ENCODE measurements at regions not wholly inside any gene's neighbourhood (a gene's known extent, or its start where the extent isn't known, plus 50 kb on each side); places are given as distances from the start of the nearest gene placed in this dataset.

DNA sequence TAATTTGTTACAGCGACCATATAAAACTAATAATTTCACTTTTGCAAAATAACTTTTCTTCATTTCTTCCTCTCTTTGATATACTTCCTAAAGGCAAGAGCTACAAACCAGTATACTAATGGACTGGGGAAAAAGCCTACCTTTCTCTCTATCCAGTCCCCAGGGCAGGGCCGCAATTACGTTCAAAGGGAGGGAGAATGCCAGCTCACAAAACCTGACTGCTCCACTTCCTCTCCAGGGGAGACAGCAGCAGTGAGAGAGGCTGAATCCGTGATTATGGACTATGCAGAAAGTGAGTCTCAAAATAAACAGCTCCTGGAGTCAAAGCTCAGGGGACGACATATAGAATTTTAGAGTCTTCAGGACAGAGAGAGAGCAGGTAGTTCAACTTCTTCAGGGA is 126.9 kb upstream of the HES1 start:
- H3K27ac ChIP-seq (ENCODE audit: low read length), result no peak overlapping the region
- no peaks in the 10 kb centered on the region for H3K36me3 ChIP-seq (ENCODE audit: control insufficient read depth, low read depth, low read length)
- no peak overlapping the region for H3K4me3 ChIP-seq (ENCODE audit: low read length)
- no peak overlapping the region for H3K9ac ChIP-seq (ENCODE audit: low read length)
- no peaks in the 10 kb centered on the region for H3K9me3 ChIP-seq (ENCODE audit: control insufficient read depth, low read depth, low read length)
- H3K4me1 ChIP-seq (ENCODE audit: control insufficient read depth, low read depth, low read length), result peaks cover 14% of the 10 kb centered on the region
- H3K27me3 ChIP-seq (ENCODE audit: control insufficient read depth, insufficient read depth, low read length), result peaks cover 28% of the 10 kb centered on the region

DNA sequence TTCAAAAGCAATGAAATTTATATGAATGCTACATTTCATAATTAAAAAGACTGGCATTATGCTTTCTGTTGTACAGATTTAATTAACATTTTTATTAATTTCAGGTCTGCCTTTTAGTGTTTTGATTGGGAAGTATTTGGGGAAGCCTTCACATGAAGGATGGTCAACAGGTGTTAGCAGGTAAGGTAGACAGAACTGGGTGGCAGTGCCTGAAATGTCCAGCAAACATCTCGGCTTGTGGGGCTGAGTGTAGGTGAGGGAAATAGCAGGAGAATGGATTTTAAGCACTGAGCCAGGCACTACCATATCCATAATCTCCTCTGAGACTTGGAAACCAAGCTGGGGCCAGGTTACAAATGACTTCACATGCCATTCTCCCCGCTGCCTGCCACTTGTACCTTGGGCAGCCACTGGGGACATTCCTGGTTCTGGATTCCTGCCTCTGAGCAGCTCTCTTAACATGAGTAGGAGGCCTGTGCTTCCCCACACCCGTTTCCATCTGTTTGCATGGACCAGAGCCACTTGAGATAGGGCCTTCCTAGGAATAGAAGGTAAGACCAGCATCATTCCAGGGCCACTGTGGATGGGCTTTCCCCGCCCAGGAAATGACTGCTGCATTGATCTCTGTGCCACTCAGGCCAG is 125.9 kb upstream of the HES1 start:
- Histone ChIP-seq H3K27ac (ENCODE audit: low read length) (no peak overlapping the region), H3K9me3 (ENCODE audit: control insufficient read depth, low read depth, low read length) (no peaks in the 10 kb centered on the region), H3K27me3 (ENCODE audit: control insufficient read depth, insufficient read depth, low read length) (peaks cover 21% of the 10 kb centered on the region), H3K9ac (ENCODE audit: low read length) (no peak overlapping the region), H3K36me3 (ENCODE audit: control insufficient read depth, low read depth, low read length) (no peaks in the 10 kb centered on the region), H3K4me3 (ENCODE audit: low read length) (no peak overlapping the region), H3K4me1 (ENCODE audit: control insufficient read depth, low read depth, low read length) (peaks cover 14% of the 10 kb centered on the region)

DNA sequence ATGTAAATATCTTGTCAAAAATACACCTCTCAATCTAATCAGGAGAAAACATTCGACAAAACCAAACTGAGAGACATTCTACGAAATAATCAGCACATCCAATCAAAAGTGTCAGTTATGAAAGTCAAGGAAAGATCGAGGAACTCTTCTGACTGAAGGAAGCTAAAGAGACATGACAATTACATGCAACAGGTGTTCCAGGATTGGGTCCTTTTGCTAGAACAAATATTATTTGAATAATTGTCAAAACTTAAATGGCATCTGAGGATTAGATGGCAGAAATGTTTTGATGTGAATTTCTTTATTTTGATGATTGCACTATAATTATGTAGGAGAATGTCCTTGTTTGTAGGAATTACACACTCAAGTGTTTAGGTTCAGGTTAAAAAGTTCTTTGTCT is 124.1 kb upstream of the HES1 start:
- Histone ChIP-seq H3K27ac (ENCODE audit: low read length) (no peak overlapping the region), H3K27me3 (ENCODE audit: control insufficient read depth, insufficient read depth, low read length) (peaks cover 11% of the 10 kb centered on the region), H3K36me3 (ENCODE audit: control insufficient read depth, low read depth, low read length) (no peaks in the 10 kb centered on the region), H3K9ac (ENCODE audit: low read length) (no peak overlapping the region), H3K4me1 (ENCODE audit: control insufficient read depth, low read depth, low read length) (peaks cover 7% of the 10 kb centered on the region), H3K4me3 (ENCODE audit: low read length) (no peak overlapping the region), H3K9me3 (ENCODE audit: control insufficient read depth, low read depth, low read length) (no peaks in the 10 kb centered on the region)

DNA sequence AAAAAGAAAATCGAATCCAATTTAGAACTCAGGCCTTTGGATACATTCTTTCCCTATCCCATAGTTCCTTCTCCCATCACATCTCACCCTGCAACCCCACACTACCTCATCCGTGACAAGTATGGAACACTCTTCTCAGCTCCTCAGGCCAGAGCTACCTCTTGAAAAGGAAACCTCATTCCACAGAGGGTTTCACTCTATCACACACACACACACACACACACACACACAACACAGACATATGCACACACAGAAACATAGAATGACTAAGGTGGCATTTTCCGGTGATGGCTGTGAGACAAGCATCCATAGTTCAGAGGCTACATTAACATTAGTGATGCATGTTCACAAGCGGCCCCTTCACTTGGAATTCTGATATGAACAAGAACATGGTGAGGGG is 122.0 kb upstream of the HES1 start:
- no peaks in the 10 kb centered on the region for H3K27me3 ChIP-seq (ENCODE audit: control insufficient read depth, insufficient read depth, low read length)
- peaks cover 6% of the 10 kb centered on the region for H3K4me1 ChIP-seq (ENCODE audit: control insufficient read depth, low read depth, low read length)
- no peaks in the 10 kb centered on the region for H3K36me3 ChIP-seq (ENCODE audit: control insufficient read depth, low read depth, low read length)
- no peak overlapping the region for H3K27ac ChIP-seq (ENCODE audit: low read length)
- H3K9me3 ChIP-seq (ENCODE audit: control insufficient read depth, low read depth, low read length), result no peaks in the 10 kb centered on the region
- H3K4me3 ChIP-seq (ENCODE audit: low read length), result no peak overlapping the region
- H3K9ac ChIP-seq (ENCODE audit: low read length), result no peak overlapping the region

DNA sequence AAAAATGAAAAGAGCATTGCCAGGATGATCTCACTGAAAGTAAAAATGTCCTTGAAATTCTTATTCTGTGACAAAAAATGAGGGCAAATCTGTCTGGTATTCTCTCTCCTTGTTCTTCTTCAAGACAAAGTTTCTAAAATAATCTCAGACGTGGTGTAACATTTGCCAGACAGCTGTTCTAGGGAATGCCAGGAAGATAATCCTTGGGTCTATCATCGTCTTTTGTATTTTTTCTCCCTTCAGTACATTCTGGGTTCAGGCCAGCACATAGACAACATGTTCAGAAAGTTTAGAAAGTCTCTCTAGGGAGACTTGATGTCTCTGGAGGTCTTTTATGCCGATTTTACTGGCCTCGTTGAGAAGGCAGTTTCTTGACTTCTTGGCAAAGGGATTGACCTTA is 121.2 kb upstream of the HES1 start:
- H3K4me3 ChIP-seq (ENCODE audit: low read length), result no peak overlapping the region
- H3K9ac ChIP-seq (ENCODE audit: low read length), result no peak overlapping the region
- H3K36me3 ChIP-seq (ENCODE audit: control insufficient read depth, low read depth, low read length), result no peaks in the 10 kb centered on the region
- H3K27me3 ChIP-seq (ENCODE audit: control insufficient read depth, insufficient read depth, low read length), result no peaks in the 10 kb centered on the region
- H3K9me3 ChIP-seq (ENCODE audit: control insufficient read depth, low read depth, low read length), result no peaks in the 10 kb centered on the region
- no peak overlapping the region for H3K27ac ChIP-seq (ENCODE audit: low read length)
- no peaks in the 10 kb centered on the region for H3K4me1 ChIP-seq (ENCODE audit: control insufficient read depth, low read depth, low read length)

DNA sequence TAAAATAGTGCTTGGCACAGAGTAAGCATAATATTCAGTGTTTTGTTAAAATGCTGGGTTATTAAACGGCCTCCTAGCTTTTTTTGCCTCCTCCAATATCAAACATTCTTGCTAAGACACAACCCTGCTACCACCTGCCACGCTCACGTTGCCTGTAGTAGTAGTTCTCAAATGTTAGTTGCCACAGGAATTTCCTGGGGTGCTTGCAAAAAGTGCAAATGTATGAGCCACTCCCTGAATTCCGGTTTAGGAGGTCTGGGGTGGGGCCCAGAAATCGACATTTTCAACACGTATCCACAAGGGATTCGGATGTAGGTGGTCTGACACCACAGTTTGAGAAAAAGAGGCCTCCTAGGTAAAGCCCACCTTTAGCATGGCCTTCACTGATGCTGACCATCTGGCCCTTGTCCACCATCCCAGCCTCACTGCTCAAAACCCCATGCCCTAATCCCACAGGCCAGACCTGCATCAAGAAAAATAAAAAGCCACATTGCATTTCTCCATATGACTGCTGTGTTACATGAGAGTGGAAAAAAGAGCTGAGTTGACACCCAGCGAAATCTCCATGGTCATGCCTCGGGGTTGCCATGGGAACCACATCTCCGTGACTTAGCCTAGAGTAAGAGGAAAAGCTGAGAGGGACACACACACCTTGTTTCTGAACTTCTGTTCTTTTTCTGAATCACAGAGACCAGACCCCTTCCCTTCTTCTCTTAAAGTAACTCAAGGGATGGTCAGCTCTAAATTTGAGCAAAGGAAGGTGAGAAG is 116.4 kb upstream of the HES1 start:
- H3K36me3 ChIP-seq (ENCODE audit: control insufficient read depth, low read depth, low read length), result no peaks in the 10 kb centered on the region
- H3K4me3 ChIP-seq (ENCODE audit: low read length), result no peak overlapping the region
- H3K4me1 ChIP-seq (ENCODE audit: control insufficient read depth, low read depth, low read length), result no peaks in the 10 kb centered on the region
- H3K27ac ChIP-seq (ENCODE audit: low read length), result no peak overlapping the region
- H3K27me3 ChIP-seq (ENCODE audit: control insufficient read depth, insufficient read depth, low read length), result no peaks in the 10 kb centered on the region
- H3K9me3 ChIP-seq (ENCODE audit: control insufficient read depth, low read depth, low read length), result no peaks in the 10 kb centered on the region
- H3K9ac ChIP-seq (ENCODE audit: low read length), result no peak overlapping the region

DNA sequence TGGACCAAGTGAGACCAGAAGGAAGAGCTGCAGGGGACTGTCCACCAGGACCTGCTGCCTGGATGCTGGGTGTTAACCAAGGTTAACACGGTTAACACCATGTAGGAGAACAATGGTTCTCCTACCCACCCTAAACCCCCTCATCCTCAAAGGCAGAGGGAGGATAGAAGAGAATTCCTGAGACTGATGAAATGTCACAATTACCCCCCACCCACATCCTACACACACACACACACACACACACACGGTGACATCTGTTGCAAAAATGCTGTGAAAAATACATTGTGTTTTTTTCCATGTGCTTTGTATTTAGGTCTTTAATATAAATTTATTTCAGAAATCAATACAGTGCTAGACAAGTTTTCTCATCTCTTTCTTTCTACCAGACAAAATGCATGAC is 113.9 kb upstream of the HES1 start:
- Histone ChIP-seq H3K9ac (ENCODE audit: low read length) (no peak overlapping the region), H3K27ac (ENCODE audit: low read length) (no peak overlapping the region), H3K9me3 (ENCODE audit: control insufficient read depth, low read depth, low read length) (no peaks in the 10 kb centered on the region), H3K4me1 (ENCODE audit: control insufficient read depth, low read depth, low read length) (no peaks in the 10 kb centered on the region), H3K36me3 (ENCODE audit: control insufficient read depth, low read depth, low read length) (no peaks in the 10 kb centered on the region), H3K27me3 (ENCODE audit: control insufficient read depth, insufficient read depth, low read length) (no peaks in the 10 kb centered on the region), H3K4me3 (ENCODE audit: low read length) (no peak overlapping the region)

DNA sequence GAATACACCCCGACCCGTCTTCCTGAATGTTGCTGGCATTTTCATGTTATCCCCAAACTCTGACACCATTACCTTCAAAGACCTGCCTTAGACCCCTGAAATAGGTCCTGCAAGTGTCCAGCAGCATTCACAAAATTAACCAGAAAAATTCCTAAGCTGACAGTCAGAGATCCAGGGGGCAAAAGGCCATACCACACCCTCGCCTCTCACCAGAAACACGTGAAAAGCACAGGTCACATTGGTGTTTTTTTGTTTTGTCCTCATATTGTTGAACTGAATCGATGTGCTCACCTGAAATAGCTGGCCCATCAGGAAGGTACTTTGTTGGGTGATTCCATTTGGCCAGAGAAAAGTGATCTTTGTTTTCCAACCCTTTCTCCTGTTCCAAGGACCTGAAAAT is 113.1 kb upstream of the HES1 start:
- H3K27me3 ChIP-seq (ENCODE audit: control insufficient read depth, insufficient read depth, low read length), result no peaks in the 10 kb centered on the region
- H3K27ac ChIP-seq (ENCODE audit: low read length), result no peak overlapping the region
- H3K9ac ChIP-seq (ENCODE audit: low read length), result no peak overlapping the region
- no peaks in the 10 kb centered on the region for H3K9me3 ChIP-seq (ENCODE audit: control insufficient read depth, low read depth, low read length)
- H3K4me3 ChIP-seq (ENCODE audit: low read length), result no peak overlapping the region
- H3K4me1 ChIP-seq (ENCODE audit: control insufficient read depth, low read depth, low read length), result no peaks in the 10 kb centered on the region
- no peaks in the 10 kb centered on the region for H3K36me3 ChIP-seq (ENCODE audit: control insufficient read depth, low read depth, low read length)

DNA sequence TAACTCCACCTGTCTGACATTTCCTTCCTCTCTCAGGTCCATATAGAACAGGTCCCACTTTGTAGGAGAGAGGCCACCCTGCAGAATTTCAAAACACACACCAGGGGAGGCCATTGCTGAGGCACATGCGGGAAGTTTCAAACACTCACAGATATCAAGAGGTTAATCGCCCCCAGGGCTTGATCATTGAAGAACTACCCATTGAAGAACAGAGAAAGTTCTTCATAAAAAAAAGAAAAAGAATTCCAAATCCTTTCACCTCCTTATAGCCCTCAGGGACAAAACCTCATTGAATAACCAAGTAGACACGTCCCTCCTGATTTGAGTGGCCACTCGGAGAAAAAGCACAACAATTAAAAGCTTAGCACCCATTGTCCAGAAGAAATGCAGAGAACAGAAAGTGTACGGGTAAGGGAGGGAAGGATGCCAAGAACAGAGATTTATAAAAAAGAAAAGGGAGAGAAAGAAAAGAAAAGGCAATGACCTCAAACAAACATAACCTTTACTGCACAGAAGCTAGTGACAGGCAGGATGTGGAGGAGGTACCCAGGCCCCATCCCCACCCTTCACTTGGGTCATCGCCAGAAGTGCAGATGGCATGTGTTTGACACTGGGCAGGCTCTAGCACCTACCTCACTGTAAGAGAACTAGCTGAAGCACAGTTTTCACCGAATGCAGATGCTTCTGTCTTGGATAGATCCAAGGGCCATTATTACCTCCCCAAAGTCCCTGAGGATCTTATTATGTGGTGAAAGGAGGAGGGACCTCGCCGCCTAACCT is 112.3 kb upstream of the HES1 start:
- no peaks in the 10 kb centered on the region for H3K36me3 ChIP-seq (ENCODE audit: control insufficient read depth, low read depth, low read length)
- H3K4me1 ChIP-seq (ENCODE audit: control insufficient read depth, low read depth, low read length), result no peaks in the 10 kb centered on the region
- no peak overlapping the region for H3K27ac ChIP-seq (ENCODE audit: low read length)
- no peak overlapping the region for H3K9ac ChIP-seq (ENCODE audit: low read length)
- H3K27me3 ChIP-seq (ENCODE audit: control insufficient read depth, insufficient read depth, low read length), result no peaks in the 10 kb centered on the region
- H3K9me3 ChIP-seq (ENCODE audit: control insufficient read depth, low read depth, low read length), result no peaks in the 10 kb centered on the region
- H3K4me3 ChIP-seq (ENCODE audit: low read length), result no peak overlapping the region

DNA sequence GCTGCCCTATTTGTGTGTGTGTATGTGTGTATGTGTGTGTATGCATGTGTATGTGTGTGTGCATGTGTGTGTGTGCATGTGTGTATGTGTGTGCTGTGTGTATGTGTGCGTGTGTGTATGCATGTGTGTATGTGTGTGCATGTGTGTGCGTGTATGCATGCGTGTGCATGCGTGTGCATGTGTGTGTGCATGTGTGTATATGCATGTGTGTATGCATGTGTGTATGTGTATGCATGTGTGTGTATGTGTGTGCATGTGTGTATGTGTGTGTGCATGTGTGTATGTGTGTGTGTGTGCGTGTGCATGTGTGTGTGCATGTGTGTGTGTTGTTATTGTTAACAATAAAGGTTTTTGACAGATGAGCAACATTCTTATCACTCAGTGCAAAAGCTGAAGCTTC is 110.8 kb upstream of the HES1 start:
- Histone ChIP-seq H3K27me3 (ENCODE audit: control insufficient read depth, insufficient read depth, low read length) (no peaks in the 10 kb centered on the region), H3K9ac (ENCODE audit: low read length) (no peak overlapping the region), H3K4me3 (ENCODE audit: low read length) (no peak overlapping the region), H3K9me3 (ENCODE audit: control insufficient read depth, low read depth, low read length) (no peaks in the 10 kb centered on the region), H3K27ac (ENCODE audit: low read length) (no peak overlapping the region), H3K4me1 (ENCODE audit: control insufficient read depth, low read depth, low read length) (no peaks in the 10 kb centered on the region), H3K36me3 (ENCODE audit: control insufficient read depth, low read depth, low read length) (no peaks in the 10 kb centered on the region)

DNA sequence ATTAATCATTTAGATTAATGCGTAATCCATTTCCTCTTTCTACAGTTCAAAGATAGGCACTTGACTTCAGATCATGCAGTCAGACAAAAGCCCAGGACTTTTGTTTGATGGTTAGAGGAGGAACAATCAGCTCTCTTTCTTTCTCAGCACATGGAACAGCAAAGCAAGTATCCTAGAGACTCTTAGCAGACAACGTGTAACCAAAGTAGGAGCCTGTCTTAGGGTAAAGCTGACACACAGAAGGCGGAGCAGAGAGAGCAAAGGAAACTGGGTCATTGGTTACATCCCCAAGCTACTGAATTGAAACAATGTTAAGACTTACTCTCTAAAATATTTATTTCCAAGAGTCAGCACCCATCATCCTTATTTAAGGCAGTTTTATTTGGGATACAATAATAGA is 110.0 kb upstream of the HES1 start:
- Histone ChIP-seq H3K9me3 (ENCODE audit: control insufficient read depth, low read depth, low read length) (no peaks in the 10 kb centered on the region), H3K9ac (ENCODE audit: low read length) (no peak overlapping the region), H3K4me1 (ENCODE audit: control insufficient read depth, low read depth, low read length) (no peaks in the 10 kb centered on the region), H3K27ac (ENCODE audit: low read length) (no peak overlapping the region), H3K36me3 (ENCODE audit: control insufficient read depth, low read depth, low read length) (no peaks in the 10 kb centered on the region), H3K27me3 (ENCODE audit: control insufficient read depth, insufficient read depth, low read length) (no peaks in the 10 kb centered on the region), H3K4me3 (ENCODE audit: low read length) (no peak overlapping the region)
